ENCODE measurements at regions not wholly inside any gene's neighbourhood (a gene's known extent, or its start where the extent isn't known, plus 50 kb on each side); places are given as distances from the start of the nearest gene placed in this dataset.
A peak's percentile ranks its signal among the peaks of the same experiment; 100 is the strongest.
"Not testable (repeated sequence)": the region's sequence is repeated elsewhere in the genome, so short reads cannot be mapped to it uniquely, and the experiment has no call there.

DNA sequence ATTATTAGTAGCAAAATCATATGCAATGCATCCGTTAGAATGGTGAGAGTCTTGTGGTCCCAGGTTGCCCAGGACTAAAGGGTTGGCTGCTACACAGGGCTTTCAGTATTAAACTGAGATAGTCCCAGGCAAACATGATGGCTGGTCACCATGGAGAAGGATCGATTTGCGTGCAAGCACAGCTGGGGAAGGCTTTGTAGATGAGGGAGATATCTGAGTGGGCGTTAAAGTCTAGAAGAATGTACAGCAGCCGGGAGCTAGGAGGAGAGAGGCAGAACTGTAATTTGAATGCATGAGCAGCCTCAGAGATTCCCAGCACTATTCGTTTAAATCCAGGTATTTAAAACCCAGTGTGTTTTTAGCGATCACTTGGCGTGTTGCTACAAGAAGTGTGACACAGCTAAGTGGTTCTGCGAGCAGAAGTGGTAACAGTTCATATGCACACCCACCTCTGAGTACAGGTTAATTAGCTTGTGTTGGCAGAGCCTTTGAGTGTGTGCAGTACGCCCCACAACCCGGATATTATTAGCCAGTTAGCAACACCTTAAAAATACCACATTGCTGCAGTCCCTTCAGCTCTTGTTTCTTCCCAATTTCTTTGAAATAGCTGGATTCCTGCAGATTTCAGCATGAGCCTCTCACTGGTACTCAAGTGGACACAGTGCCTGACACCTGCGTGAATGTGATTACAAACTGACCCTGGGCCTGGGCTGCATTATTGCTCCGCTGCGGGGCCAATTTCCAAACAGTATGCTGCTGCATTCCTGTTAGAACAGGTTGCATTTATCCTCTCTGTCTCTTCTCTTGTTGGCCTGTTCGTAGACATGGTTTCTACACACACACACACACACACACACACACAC is 67.2 kb upstream of the SCAF4 start:
- no peak for DNase-seq (ENCODE audit: low spot score)
- in situ Hi-C loops (cut with MboI; ENCODE audit: low sequenced_read_pairs, unreplicated experiment) = loop anchor here (25.0 kb wide), 1 partner anchor 463 kb away; no protein-coding TSS in a partner anchor
- TF ChIP-seq, protein P1, sequence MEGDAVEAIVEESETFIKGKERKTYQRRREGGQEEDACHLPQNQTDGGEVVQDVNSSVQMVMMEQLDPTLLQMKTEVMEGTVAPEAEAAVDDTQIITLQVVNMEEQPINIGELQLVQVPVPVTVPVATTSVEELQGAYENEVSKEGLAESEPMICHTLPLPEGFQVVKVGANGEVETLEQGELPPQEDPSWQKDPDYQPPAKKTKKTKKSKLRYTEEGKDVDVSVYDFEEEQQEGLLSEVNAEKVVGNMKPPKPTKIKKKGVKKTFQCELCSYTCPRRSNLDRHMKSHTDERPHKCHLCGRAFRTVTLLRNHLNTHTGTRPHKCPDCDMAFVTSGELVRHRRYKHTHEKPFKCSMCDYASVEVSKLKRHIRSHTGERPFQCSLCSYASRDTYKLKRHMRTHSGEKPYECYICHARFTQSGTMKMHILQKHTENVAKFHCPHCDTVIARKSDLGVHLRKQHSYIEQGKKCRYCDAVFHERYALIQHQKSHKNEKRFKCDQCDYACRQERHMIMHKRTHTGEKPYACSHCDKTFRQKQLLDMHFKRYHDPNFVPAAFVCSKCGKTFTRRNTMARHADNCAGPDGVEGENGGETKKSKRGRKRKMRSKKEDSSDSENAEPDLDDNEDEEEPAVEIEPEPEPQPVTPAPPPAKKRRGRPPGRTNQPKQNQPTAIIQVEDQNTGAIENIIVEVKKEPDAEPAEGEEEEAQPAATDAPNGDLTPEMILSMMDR (IDR thresholded peaks at IDR 0.05; ENCODE audit: borderline replicate concordance, control extremely low read depth, extremely low read depth, insufficient read depth, missing control alignments) = no peak

- in situ Hi-C loops (cut with MboI; ENCODE audit: low sequenced_read_pairs, unreplicated experiment) = loop anchor here (25.0 kb wide), 1 partner anchor 466 kb away; no protein-coding TSS in a partner anchor
- DNase-seq (ENCODE audit: low spot score) = no peak
- TF ChIP-seq, protein P1 (IDR thresholded peaks at IDR 0.05; ENCODE audit: borderline replicate concordance, control extremely low read depth, extremely low read depth, insufficient read depth, missing control alignments) = no peak
Observed at GRCh38 chr21:31795992-31796391, 64.1 kb upstream of the SCAF4 start.

DNA sequence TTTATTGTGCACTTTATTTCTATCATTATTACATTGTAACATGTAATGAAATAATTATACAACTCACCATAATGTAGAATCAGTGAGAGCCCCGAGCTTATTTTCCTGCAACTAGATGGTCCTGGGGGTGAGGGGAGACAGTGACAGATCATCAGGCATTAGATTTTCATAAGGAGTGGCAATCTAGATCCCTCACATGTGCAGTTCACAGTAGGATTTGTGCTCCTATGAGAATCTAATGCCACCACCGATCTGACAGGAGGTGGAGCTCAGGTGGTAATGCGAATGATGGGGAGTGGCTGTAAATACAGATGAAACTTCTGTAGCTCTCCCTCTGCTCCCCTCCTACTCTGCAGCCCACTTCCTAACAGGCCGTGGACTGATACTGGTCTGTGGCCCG is 58.5 kb upstream of the SCAF4 start:
- in situ Hi-C loops (cut with MboI; ENCODE audit: low sequenced_read_pairs, unreplicated experiment) = loop anchor here (25.0 kb wide), 1 partner anchor 472 kb away; no protein-coding TSS in a partner anchor
- DNase-seq (ENCODE audit: low spot score) = not testable (repeated sequence)

GRCh38 chr21:31788581-31788980 is 56.7 kb upstream of the SCAF4 start:
- DNase-seq (ENCODE audit: low spot score) = no peak
- TF ChIP-seq, protein P1 (IDR thresholded peaks at IDR 0.05; ENCODE audit: borderline replicate concordance, control extremely low read depth, extremely low read depth, insufficient read depth, missing control alignments) = no peak
- in situ Hi-C loops (cut with MboI; ENCODE audit: low sequenced_read_pairs, unreplicated experiment) = loop anchor here (25.0 kb wide), 1 partner anchor 474 kb away; no protein-coding TSS in a partner anchor

DNA sequence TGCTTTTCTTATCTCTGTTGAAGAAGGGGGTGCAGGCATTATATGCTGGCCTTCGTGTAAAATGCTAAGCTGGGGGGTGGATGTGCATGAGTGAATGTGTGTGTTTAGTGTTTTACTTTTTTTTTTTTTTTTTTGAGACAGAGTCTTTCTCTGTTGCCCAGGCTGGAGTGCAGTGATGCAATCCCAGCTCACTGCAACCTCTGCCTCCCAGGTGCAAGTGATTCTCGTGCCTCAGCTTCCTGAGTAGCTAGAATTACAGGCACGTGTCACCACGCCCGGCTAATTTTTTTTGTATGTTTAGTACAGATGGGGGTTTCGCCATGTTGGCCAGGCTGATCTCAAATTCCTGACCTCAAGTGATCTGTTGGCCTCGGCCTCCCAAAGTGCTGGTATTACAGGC is 55.8 kb upstream of the SCAF4 start:
- in situ Hi-C loops (cut with MboI; ENCODE audit: low sequenced_read_pairs, unreplicated experiment) = loop anchor here (25.0 kb wide), 1 partner anchor 475 kb away; no protein-coding TSS in a partner anchor
- DNase-seq (ENCODE audit: low spot score) = not testable (repeated sequence)

DNA sequence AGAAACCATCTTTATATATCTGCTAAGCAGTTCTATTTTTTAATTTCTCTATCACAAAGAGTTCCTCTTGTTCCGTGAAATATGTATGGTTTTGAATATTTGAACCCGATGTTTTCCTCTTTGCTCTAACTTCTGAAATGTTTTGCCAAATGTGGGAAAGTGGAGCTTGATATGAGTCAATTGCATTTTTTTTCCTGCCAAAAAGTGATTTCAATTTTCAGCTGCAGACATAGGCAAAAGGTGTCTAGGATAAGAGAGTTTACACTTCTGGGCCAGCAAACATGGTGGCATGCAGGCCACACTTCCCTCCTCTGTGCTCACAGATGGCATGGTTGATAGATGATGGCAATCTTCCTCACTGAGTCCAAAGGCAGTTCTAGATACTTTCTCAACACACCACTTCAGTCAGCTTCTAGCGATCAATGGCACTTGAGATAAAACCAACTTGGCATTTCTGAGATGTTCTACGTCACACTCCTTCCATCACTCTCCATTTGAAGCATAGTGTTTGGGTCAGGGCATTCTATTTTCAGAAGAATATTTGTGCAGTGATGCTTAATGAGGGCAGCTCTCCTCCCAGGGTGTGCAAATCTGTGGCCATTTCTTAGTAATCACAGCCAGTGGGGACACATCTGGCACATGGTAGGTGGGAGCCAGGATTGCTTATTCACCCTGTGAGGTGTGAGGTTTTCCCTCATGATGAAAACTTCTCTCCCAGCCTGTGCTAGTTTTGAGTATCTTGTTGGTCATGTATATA is 54.4 kb upstream of the SCAF4 start:
- DNase-seq (ENCODE audit: low spot score) = no peak
- TF ChIP-seq, protein P1 (IDR thresholded peaks at IDR 0.05; ENCODE audit: borderline replicate concordance, control extremely low read depth, extremely low read depth, insufficient read depth, missing control alignments) = no peak
- in situ Hi-C loops (cut with MboI; ENCODE audit: low sequenced_read_pairs, unreplicated experiment) = loop anchor here (25.0 kb wide), 1 partner anchor 476 kb away; no protein-coding TSS in a partner anchor

DNA sequence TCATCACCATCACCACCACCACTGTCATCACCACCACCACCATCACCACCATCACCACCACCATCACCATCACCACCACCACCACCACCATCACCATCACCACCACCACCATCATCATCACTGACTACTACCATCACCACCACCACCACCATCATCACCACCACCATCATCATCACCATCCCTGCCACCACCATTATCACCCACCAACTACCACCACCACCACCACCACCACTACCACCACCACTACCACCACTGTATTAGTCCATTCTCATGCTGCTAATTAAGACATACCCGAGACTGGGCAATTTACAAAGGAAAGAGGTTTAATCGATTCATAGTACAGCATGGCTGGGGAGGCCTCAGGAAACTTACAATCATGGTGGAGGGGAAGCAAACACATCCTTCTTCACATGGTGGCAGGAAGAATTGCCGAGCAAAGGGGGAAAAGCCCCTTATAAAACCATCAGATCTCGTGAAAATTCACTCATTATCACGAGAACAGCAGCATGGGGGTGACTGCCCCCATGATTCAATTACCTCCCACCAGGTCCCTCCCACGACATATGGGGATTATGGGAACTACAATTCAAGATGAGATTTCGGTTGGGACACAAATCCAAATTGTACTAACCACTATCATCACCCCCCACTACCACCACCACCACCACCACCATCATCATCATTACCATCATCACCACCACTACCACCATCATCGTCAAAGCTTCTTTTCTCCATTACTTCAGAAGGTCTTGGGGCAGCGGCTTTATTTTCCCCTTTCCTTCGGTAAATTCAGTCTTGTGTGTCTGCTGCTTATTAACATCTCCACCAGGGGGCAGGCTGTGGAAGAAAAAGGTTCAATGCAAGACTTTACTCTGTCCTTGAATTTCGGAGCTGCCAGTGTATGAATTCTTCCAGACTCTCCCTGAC is 53.6 kb upstream of the SCAF4 start:
- TF ChIP-seq, protein P1 (IDR thresholded peaks at IDR 0.05; ENCODE audit: borderline replicate concordance, control extremely low read depth, extremely low read depth, insufficient read depth, missing control alignments) = peak; percentile 65
- peak; percentile 67 for DNase-seq (ENCODE audit: low spot score)
- in situ Hi-C loops (cut with MboI; ENCODE audit: low sequenced_read_pairs, unreplicated experiment) = loop anchor here (25.0 kb wide), 1 partner anchor 477 kb away; no protein-coding TSS in a partner anchor
